ENCODE measurements at regions not wholly inside any gene's neighbourhood (a gene's known extent, or its start where the extent isn't known, plus 50 kb on each side); places are given as distances from the start of the nearest gene placed in this dataset.

- TF ChIP-seq CTCF (IDR thresholded peaks at IDR 0.05) = no peak
- no peak for TF ChIP-seq POLR2A (IDR thresholded peaks at IDR 0.05)
Measured at GRCh38 chr18:40489301-40489700, 1465.7 kb upstream of the PIK3C3 start.
